ENCODE measurements at regions not wholly inside any gene's neighbourhood (a gene's known extent, or its start where the extent isn't known, plus 50 kb on each side); places are given as distances from the start of the nearest gene placed in this dataset.

DNA sequence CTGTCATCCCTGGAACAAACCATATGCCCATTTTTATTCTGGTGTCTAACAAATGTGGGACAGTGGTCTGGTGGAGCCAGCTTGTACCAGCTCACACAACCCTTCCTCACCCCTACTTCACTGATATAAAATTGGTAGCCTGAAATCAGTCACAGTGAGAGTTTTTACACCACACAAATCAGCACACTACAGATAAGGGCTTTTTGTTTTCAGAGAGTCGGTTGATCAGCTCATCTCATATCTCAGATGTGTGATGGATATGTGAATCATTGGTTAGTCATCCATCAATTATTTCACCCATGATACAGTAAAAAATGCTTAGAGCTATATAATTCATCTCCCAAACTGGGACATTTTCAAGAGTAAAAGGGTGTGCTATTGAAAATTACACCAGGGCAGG is 529.2 kb downstream of the EBF1 start (continued):
- TF ChIP-seq, protein P1, sequence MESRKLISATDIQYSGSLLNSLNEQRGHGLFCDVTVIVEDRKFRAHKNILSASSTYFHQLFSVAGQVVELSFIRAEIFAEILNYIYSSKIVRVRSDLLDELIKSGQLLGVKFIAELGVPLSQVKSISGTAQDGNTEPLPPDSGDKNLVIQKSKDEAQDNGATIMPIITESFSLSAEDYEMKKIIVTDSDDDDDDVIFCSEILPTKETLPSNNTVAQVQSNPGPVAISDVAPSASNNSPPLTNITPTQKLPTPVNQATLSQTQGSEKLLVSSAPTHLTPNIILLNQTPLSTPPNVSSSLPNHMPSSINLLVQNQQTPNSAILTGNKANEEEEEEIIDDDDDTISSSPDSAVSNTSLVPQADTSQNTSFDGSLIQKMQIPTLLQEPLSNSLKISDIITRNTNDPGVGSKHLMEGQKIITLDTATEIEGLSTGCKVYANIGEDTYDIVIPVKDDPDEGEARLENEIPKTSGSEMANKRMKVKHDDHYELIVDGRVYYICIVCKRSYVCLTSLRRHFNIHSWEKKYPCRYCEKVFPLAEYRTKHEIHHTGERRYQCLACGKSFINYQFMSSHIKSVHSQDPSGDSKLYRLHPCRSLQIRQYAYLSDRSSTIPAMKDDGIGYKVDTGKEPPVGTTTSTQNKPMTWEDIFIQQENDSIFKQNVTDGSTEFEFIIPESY (IDR thresholded peaks at IDR 0.05): no peak
- TF ChIP-seq NBN (IDR thresholded peaks at IDR 0.05) (no peak), CHD4 (IDR thresholded peaks at IDR 0.05) (no peak), CHD2 (IDR thresholded peaks at IDR 0.05; ENCODE audit: borderline replicate concordance, low read depth, low read length) (no peak), IKZF2 (IDR thresholded peaks at IDR 0.05) (no peak)

DNA sequence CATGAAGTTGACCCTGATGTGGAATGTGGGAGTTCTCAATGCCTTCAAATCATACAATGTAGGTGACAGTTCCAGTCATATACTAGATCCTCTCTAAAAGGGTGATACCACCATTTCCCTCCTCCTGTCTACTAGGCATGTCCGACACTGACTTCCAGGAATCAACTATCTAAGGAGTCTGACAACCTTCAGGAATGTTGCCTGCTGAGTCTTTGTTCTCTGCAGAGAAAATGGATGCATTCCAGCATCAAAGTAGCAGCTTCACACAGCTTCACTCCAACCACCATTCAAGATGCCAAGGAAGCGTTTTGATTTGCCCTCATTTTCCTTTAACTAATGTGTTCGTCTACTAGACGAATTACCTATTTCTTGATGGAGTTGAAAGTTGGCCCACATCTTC is 530.2 kb downstream of the EBF1 start:
- no TSS peak for BruUV-seq (replicated peaks)
- H3K9ac ChIP-seq (ENCODE audit: control insufficient read depth, insufficient read depth, low read length): no peak overlapping the region
- H2AFZ ChIP-seq (ENCODE audit: control insufficient read depth, low read depth, low read length): no peak overlapping the region
- in situ Hi-C loops (cut with MboI): no loop called here
- no peaks in the 10 kb centered on the region; a peak in 1 of 4 replicates for H3K27me3 ChIP-seq (replicated peaks in 1 of 2; ENCODE audit: control insufficient read depth in 2 of 2, insufficient read depth in 2 of 2, low read length in 1 of 2)
- H3K9me3 ChIP-seq (replicated peaks; ENCODE audit: control insufficient read depth, insufficient read depth, low read length): no peaks in the 10 kb centered on the region; the same call in 2 of the 3 replicates
- H3K4me1 ChIP-seq (ENCODE audit: control insufficient read depth, insufficient read depth, low read length): peaks cover 4% of the 10 kb centered on the region
- FAIRE-seq (no peak), DNase-seq (ENCODE audit: low read depth, low spot score) (no peak), ATAC-seq (no peak)
- H3K36me3 ChIP-seq (ENCODE audit: control insufficient read depth in 2 of 2, insufficient read depth in 2 of 2, low read length in 1 of 2): no peaks in the 10 kb centered on the region
- intact Hi-C loops (cut with micrococcal nuclease; ENCODE audit: unreplicated experiment): no loop called here
- no peak overlapping the region for H3K4me2 ChIP-seq (ENCODE audit: control insufficient read depth, insufficient read depth)
- POLR2A ChIA-PET: interaction anchor here (0.6 kb wide), 1 partner anchor 161 kb away, joined by 3 read pairs; no protein-coding TSS in a partner anchor
- SMC1A ChIA-PET (ENCODE audit: uncharacterized antibody, unreplicated experiment): interaction anchor here (1.4 kb wide), 1 partner anchor 47 kb away, joined by 3 read pairs; no protein-coding TSS in a partner anchor
- 69% methylated on average over 4 of the region's 4 CpGs for WGBS (ENCODE audit: insufficient coverage, insufficient replicate concordance, low lambda C conversion rate, missing lambda C conversion rate)
- CTCF ChIA-PET: no interaction called here
- H3K27ac ChIP-seq (ENCODE audit: control insufficient read depth, insufficient read depth): no peak overlapping the region
- RAD21 ChIA-PET (ENCODE audit: unreplicated experiment): no interaction called here
- no peaks in the 10 kb centered on the region for H3K79me2 ChIP-seq (ENCODE audit: control insufficient read depth, insufficient read depth, low read length)
- H4K20me1 ChIP-seq (ENCODE audit: control insufficient read depth, insufficient read depth): no peaks in the 10 kb centered on the region
- H3K4me3 ChIP-seq: no peak overlapping the region
- TF ChIP-seq CREM (IDR thresholded peaks at IDR 0.05; ENCODE audit: low read depth): no peak
- no peak for TF ChIP-seq NFXL1 (IDR thresholded peaks at IDR 0.05; ENCODE audit: borderline replicate concordance)
- TF ChIP-seq, protein P2, sequence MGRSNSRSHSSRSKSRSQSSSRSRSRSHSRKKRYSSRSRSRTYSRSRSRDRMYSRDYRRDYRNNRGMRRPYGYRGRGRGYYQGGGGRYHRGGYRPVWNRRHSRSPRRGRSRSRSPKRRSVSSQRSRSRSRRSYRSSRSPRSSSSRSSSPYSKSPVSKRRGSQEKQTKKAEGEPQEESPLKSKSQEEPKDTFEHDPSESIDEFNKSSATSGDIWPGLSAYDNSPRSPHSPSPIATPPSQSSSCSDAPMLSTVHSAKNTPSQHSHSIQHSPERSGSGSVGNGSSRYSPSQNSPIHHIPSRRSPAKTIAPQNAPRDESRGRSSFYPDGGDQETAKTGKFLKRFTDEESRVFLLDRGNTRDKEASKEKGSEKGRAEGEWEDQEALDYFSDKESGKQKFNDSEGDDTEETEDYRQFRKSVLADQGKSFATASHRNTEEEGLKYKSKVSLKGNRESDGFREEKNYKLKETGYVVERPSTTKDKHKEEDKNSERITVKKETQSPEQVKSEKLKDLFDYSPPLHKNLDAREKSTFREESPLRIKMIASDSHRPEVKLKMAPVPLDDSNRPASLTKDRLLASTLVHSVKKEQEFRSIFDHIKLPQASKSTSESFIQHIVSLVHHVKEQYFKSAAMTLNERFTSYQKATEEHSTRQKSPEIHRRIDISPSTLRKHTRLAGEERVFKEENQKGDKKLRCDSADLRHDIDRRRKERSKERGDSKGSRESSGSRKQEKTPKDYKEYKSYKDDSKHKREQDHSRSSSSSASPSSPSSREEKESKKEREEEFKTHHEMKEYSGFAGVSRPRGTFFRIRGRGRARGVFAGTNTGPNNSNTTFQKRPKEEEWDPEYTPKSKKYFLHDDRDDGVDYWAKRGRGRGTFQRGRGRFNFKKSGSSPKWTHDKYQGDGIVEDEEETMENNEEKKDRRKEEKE (IDR thresholded peaks at IDR 0.05): no peak
- no peak for TF ChIP-seq CBX3 (IDR thresholded peaks at IDR 0.05; ENCODE audit: borderline replicate concordance, low read depth)
- no peak for TF ChIP-seq HDGF (IDR thresholded peaks at IDR 0.05)
- TF ChIP-seq, protein P3, sequence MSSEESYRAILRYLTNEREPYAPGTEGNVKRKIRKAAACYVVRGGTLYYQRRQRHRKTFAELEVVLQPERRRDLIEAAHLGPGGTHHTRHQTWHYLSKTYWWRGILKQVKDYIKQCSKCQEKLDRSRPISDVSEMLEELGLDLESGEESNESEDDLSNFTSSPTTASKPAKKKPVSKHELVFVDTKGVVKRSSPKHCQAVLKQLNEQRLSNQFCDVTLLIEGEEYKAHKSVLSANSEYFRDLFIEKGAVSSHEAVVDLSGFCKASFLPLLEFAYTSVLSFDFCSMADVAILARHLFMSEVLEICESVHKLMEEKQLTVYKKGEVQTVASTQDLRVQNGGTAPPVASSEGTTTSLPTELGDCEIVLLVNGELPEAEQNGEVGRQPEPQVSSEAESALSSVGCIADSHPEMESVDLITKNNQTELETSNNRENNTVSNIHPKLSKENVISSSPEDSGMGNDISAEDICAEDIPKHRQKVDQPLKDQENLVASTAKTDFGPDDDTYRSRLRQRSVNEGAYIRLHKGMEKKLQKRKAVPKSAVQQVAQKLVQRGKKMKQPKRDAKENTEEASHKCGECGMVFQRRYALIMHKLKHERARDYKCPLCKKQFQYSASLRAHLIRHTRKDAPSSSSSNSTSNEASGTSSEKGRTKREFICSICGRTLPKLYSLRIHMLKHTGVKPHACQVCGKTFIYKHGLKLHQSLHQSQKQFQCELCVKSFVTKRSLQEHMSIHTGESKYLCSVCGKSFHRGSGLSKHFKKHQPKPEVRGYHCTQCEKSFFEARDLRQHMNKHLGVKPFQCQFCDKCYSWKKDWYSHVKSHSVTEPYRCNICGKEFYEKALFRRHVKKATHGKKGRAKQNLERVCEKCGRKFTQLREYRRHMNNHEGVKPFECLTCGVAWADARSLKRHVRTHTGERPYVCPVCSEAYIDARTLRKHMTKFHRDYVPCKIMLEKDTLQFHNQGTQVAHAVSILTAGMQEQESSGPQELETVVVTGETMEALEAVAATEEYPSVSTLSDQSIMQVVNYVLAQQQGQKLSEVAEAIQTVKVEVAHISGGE (CRISPR knock-in tag; IDR thresholded peaks at IDR 0.05): no peak
- no peak for TF ChIP-seq NBN (IDR thresholded peaks at IDR 0.05)
- TF ChIP-seq, protein P4, sequence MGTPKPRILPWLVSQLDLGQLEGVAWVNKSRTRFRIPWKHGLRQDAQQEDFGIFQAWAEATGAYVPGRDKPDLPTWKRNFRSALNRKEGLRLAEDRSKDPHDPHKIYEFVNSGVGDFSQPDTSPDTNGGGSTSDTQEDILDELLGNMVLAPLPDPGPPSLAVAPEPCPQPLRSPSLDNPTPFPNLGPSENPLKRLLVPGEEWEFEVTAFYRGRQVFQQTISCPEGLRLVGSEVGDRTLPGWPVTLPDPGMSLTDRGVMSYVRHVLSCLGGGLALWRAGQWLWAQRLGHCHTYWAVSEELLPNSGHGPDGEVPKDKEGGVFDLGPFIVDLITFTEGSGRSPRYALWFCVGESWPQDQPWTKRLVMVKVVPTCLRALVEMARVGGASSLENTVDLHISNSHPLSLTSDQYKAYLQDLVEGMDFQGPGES (IDR thresholded peaks at IDR 0.05): no peak
- TF ChIP-seq, protein P5, sequence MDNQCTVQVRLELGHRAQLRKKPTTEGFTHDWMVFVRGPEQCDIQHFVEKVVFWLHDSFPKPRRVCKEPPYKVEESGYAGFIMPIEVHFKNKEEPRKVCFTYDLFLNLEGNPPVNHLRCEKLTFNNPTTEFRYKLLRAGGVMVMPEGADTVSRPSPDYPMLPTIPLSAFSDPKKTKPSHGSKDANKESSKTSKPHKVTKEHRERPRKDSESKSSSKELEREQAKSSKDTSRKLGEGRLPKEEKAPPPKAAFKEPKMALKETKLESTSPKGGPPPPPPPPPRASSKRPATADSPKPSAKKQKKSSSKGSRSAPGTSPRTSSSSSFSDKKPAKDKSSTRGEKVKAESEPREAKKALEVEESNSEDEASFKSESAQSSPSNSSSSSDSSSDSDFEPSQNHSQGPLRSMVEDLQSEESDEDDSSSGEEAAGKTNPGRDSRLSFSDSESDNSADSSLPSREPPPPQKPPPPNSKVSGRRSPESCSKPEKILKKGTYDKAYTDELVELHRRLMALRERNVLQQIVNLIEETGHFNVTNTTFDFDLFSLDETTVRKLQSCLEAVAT (IDR thresholded peaks at IDR 0.05): no peak
